HG03565 (cell line): ENCODE measurements at regions not wholly inside any gene's neighbourhood (a gene's known extent, or its start where the extent isn't known, plus 50 kb on each side); places are given as distances from the start of the nearest gene placed in this dataset.

ENCODE experiments used
- ATAC-seq: cut with Tn5 transposase; IDR thresholded peaks from one replicate; pipeline ENCODE4 v1.9.1; 2021; ENCODE audit warnings: mild to moderate bottlenecking, moderate library complexity; ENCODE audit not compliant: unreplicated experiment

DNA sequence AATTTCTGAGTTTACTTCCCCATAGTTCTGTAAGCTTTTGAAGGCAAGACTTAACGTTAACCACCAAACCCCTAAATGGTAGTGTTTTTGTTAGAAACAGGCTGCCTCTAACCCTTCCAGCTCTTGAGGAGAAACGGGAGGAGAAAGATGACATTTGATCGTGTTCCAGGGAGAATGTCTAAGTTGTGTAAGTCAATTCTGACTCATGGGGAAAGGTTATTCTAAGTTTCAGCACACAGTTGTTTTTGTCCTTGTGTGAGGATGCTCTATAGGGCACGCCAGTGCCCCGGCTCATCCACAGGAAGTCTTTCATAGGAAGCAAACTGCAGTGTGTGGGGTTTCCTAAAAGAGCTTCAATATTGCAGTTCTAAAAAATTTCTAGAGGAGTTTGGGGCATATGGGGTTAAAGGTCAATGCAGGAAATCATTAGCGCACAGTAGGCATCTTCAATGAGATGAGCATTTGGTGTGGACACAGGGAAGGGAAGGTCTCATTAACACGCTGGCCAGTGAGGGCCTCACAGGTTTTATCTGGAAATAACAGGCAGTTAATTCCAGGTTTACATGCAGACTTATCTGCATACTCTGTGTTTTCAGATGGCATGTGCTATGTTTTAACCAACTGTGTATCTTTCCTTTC, 638.2 kb upstream of the IGFBP3 start:
- no peak for ATAC-seq

DNA sequence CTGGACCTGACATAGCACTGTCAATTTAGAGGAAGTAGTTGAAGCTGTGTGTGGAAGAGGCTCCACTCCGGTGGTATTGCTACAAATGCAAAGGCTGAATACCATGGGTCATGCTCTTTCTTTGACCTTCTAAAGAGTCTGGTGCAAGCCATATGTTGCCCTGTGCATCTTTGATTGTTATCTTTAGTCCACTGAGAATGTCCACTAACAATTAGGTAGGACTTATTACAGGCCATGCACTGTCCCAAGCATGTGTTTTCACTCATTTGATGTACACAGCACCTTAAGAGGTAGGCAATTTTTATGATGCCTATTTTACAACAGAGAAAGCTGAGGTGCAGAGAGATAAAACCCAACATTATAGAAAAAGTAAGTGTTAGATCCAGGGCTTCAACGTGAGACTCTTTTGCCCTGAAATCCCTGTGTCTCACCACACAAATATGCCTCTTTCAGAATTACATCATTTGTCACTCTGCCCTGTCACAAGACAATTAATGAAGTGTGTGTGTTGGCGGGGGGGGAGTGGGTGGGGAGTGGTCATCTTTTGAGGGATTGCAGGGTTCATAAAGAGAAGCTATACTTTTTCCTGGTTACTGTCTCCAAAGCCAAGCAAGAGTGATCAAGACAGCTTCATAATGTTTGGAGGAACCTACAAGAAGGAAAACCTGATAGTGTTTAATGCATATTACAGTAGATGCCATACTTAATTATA, 637.6 kb upstream of the IGFBP3 start:
- ATAC-seq = no peak

DNA sequence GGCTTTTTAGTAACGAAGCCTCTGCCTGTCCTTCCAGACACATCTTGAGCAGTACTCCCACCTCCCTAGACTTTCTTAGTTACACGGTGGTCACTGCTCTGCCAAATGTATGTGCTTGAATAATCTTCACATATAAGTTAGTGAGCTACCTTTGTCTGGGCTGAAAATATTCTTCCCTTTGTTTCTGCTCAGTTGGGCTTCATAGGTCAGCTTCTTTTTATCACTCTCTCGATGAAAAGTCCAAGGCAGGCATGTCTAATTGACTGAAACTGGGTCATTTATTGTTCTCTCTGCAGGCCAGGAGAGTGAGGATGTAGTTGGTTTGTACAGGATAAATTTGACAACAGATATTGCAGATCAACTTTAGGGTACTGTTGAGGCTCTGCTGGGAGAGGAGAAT, 636.7 kb upstream of the IGFBP3 start:
- no peak for ATAC-seq

DNA sequence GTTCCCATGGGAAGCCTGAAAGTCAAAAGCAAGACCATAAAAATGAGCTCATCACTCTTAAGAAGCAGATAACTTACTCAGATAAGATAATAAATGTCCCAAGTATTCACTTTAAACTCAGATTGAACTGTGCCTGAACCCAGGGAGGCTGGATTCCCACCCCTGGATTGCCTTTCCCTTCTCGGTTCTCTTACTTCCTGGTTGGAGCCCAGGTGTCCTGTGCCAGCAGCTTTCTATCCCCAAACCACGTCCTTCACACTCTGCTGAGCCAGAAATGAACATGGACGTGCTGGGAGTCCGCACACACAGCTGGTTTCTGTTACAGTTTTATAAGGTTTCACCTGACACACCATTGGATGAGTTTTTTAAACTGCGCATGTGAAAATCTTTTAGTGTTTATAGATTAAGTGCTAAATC, 636.2 kb upstream of the IGFBP3 start:
- ATAC-seq = no peak

DNA sequence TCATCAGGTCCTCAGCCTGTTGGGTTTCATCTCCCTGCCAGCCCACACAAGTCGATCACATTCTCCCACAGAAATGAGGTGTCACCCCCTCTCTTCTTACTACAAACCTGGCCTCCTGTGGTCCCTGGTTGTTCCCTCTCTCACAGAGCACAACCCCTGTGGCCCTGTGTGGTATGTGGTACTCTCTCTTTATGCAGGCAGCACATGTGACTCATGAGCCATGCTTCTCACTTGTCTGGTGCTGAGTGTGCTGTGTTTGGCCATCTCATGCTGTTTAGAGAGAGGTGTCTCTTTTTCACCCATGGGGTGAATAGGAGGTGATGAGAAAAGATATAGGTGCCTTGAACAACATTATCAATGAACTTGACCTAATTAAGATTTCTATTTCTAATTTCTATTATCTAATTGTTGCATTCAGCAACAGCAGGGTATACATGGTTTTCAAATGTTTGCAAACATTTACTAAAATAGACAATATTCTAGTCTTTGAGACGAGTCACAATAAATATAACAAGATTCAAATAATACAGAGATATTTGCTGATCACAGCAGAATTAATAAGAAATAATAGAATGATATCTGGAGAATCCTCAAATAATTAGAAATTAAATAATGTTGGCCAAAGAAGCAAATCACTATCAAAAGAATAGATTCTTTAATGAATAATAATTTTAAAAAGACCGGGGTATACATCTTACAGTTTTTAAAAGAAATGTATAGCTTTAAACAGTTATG, 633.8 kb upstream of the IGFBP3 start:
- no peak for ATAC-seq

DNA sequence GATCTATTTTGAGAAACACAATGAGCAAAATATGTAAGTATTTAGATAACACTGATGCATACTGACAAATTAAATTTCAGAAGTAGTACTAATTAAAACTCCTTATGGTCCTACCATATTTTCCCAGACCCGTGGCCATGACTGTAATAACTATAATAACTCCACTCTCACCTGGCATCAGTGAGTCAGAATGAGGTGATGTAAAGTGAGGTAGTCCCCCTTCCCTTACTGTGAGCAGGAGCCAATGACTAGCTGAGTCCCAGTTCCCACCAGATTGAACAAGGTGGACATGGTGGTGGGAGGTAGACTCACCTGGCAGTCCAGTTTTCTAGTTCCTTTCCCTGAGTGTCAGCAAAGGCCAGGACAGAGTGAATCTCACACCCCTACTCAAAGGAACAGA, 630.5 kb upstream of the IGFBP3 start:
- no peak for ATAC-seq

DNA sequence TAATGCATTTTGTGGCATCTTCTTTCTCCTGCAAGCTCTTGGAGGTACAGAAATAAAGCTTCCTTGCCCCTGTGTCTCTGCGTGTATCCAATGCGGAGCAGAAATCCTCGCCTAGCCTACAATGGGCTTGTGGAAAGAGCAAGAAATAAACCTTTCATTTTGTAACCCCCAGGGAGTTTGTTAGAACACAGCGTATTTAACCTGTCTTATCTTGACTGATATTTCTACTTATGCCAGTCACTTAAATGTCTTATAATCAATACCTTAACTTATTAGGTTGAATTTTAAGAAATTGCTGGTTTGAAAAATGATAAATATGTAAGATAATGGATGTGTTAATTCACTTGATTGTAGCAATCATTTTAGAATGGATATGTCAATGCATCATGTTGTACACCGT, 629.8 kb upstream of the IGFBP3 start:
- ATAC-seq = no peak

DNA sequence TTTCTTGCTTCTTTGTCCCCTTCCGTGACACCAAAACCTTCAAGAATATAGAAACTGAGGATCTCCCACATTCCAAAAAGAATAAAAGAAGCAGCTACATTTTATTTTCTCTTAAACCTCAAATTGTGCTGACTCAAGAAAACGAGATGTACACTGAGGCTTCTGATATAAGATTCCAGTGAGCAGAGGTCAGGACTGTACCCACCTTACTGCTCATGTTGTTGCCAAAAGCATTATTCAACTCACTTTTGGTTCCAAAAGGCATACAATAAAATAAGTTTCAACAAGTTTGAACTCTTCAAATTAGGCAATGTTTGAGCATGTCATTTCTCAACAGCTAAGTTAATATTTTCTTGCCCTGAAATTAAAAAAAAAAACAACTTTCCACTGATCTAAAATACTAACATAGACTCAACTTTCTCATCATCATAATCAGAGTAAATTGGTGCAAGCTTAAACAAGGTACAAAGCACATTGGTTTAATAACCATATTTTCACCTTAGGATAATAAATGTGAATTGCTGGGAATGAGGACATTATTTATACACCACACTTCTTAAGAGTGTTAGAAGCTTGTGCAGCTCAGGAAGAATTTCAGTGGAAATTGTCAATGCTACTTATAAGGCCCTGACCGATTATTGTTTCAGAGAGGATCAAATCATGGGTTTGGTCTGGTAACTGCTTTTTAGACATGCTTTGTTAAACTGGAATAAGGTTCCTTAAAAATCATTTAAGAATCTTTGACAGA, 629.0 kb upstream of the IGFBP3 start:
- no peak for ATAC-seq

DNA sequence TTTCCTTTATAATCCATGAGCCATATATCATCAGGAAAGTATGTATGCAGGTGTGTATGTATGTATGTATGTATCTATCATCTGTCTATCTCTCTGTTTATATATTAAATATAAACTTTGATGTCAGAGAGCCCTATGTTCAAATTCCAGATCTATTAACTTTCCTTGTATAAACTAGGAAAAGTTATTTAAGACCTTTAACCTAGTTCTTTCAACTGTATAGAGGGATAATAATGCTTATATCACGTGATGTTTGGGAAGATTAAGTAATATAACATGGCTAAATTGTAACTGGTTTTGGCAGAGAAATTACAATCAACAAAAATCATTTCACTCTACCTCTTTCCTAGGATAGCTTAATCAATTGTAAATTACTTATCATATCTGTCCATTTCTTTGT, 628.3 kb upstream of the IGFBP3 start:
- no peak for ATAC-seq

DNA sequence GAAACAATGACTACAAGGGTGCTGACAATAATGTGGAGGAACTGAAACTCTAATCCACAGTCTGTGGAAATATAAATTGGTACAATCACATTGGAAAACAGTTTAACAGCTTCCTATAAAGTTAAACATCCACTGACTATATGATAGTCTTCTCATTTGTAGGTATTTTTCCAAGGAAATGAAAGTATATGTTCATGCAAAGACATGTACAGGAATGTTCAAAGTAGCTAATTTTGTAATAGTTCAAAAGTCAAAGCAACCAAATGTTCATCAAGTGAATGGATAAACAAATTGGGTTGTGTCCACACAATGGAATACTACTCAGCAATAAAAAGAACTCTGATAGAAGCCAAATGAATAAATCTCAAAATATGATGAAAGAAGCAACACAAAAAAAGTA, 626.0 kb upstream of the IGFBP3 start:
- ATAC-seq = no peak

DNA sequence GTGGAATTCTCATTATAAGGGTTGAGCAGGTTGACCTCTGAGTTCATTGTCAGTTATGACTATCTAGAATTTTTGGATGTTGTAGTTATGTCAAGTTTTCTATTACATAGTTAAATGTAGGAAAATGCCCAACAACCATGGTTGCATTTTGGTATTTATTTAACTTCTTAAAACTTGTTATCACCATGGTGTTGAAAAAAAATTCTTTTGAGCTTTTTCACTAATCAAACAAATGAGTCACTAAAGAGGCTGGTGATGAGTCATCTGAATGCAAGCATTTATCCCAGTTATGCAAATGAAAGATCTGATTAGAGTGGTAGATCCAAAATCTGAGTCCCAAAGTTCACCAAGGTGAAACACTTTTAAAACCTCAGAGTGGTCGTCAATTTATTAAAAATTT, 624.7 kb upstream of the IGFBP3 start:
- no peak for ATAC-seq

DNA sequence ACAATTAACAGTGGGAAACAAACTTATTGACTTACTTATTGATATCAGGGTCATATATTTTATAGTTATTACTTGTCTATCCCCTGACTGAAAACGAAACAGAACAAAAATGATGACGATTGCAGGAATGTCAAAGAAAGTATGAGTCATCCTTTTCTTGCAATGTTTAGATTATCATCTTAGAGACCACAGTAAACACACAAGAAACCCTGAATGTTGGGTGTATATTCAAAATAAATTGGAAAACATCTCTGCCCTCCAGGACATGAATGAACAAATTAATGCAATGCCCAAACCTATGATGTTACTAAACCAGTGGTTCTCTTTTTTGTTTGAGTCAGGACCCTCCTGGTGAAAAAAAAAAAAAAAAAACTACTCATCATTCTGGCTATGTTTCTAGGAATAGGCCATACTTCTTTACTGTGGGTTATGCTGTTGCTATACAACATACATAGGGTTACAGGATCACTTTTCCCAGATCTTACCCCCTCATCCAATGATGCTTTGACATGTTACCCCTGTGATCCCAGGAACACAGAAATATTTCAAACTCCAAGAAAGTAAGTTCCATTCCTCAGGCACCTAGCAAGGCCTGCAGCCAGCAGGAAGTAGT, 623.4 kb upstream of the IGFBP3 start:
- no peak for ATAC-seq

DNA sequence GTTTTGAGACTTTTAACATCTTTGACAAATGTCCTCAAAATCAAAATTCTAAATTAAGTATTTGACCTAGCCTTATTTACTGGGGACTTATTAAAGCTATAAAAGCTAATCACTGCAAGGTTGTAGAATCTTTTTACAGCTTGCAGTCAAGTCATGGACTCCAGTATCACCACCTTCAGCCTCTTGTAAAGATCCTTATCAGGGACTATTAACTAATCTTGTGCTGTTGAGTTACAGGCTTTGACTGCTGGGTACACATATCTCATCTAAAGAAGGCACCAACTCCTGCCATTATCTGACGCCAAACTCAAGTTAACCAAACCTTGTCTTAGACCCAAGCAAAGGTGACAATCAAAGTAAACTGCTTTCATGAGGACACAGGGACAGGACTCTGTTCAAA, 621.0 kb upstream of the IGFBP3 start:
- no peak for ATAC-seq

DNA sequence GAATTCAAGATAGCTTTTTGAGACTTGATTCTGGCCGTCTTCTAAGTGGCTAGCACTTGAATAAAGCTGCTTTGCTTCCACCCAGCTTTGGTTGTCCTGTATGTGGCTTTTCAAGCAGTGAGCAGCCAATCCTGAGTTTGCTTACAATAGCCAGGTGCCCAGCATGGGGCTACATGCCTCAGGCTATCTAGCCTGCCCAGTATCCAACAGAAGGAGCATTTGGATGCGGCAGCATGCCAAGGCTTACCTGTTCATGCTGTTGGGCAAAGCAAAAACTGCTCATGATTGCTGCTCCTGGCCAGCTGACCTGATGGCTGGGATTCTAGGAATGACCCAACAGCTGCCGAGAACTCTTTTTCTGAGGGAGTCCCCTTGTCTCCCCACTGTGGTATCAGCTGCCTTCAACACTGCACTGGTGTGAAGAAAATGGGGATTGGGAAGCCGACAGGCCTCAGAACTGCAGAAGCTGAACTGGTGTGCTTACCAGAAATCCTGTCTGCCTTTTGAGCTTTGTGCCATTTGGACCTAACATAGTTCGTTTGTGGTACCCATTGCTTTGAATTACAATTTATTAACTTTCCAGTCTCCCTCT, 618.9 kb upstream of the IGFBP3 start:
- no peak for ATAC-seq

DNA sequence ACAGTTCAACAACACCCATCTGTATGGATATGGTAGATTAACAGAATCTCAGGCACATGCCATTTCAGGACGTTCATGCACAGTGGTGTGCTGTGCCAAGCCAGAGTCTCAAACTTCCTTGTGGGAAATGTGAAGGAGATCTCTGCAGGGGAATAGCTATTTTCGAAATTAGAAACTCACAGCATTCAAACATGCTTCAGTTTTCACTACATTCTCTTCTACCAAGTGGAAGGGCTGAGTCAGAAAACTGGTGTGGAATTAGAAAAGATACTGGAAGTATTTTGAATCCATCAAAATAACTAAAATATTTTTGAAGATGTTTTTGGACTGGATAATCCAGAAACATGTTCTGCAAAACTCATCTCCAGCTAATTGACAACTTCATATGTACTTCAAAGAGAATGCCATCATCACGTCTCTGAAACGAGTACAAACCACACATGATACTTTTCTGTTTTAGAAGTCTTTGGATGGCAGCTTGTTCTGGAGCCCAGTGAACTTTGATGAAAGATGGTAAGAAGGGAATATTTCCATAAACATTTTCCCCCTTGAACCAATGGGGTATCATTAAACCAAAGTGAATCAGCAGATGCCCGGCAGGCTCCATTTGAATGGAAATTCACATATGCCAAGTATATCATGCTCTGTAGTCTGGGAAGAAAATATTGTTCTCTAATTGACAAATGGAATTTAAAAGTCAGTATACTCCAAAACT, 616.3 kb upstream of the IGFBP3 start:
- ATAC-seq = no peak

DNA sequence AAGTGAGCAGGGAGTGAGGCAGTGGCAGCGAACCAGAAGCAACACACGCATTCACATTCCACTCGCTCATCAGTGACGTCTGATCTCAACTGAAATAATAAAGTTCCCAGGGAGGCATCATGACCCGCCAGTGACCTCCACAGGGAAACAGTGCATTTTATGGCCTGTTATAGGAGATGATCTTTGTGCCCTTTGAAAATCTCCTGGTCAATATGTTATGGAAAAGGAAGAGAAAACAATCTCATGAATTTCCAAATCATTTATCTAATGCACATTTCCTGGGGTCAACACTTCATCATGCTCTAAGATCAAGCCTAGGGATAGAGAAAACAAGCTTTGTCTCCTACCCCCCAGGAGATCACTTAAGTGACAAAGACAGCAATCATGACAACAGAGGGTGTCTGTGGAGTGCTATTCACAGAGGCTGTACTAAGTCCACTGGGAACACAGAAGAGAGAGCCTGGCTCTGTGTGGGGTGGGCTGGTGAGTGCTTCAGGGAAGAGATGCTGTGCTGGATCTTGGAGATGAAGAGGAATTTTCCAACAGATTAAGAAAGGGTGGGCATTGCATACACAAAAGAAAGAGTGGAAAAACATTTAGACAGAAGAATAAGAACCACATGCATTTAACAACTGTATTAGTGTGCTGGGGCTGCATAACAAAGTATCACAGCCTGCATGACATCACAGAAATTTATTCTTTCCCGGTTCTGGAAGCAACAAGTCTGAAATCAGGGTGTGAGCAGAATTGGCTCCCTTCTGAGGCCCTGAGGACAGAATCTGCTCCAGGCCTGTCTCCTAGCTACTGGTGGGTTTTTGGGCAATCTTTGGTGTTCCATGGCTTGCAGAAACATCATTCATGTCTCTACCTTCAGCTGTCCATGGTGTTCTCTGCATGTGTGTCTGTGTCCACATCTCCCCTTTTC, 613.9 kb upstream of the IGFBP3 start:
- ATAC-seq = no peak

DNA sequence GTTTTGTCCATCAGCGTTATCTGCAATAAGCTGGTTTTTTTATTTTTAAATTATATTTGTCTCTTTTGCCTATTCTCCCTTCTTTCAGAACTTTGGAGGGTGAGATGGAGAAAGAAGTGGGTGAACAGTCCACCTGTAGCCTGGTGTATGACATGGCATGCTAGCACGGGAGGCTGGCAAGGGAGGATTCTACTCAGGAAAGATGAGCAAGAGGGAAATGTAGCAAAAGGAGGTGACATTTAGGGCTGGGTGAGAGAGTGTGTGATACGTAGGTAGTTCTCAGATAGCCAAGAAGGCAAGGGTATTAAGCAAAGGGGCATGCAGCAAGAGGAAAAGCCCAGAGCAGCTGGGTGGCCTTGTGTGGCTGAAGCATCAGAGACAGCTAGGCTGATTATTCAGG, 612.9 kb upstream of the IGFBP3 start:
- ATAC-seq = no peak

DNA sequence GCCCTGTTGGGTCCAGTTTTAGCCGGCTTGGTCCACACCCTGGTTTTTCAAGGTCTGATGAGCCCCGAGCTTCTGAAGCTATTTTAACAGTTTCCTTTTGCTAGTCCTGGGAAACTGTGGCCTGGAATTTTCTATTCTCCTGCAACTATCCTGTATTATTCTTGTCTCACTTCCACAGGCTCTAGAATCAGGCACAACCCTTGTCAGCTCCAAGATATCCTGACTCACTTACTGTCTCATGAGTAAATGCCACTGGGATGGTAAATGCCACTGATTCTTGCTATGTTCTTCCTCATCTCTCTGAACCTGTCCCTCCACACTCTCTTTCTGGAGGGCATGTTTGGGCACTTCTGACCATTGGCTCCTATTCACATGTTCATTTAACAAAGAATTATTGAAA, 611.5 kb upstream of the IGFBP3 start:
- no peak for ATAC-seq
